Progenitor cell of endocrine pancreas (in vitro differentiated cells): ENCODE measurements at regions not wholly inside any gene's neighbourhood (a gene's known extent, or its start where the extent isn't known, plus 50 kb on each side); places are given as distances from the start of the nearest gene placed in this dataset.

ENCODE experiments used
- DNase-seq: peaks from one replicate; pipeline ENCODE4 v3.0.0; 2021; ENCODE audit warnings: low spot score; ENCODE audit not compliant: unreplicated experiment
- H3K27ac Mint-ChIP-seq: 2 replicates; pipeline ENCODE4 v1.8.0; 2021; ENCODE audit warnings: mild to moderate bottlenecking, moderate library complexity, mixed read lengths
- H3K27me3 Mint-ChIP-seq: 2 replicates; pipeline ENCODE4 v1.8.0; 2021; ENCODE audit warnings: mixed read lengths
- H3K36me3 Mint-ChIP-seq: 2 replicates; pipeline ENCODE4 v1.8.0; 2022; ENCODE audit warnings: mixed read lengths; ENCODE audit not compliant: insufficient read depth
- H3K4me1 Mint-ChIP-seq: 2 replicates; pipeline ENCODE4 v1.8.0; 2021; ENCODE audit warnings: low read depth, mixed read lengths
- H3K4me3 Mint-ChIP-seq: 2 replicates; pipeline ENCODE4 v1.8.0; 2021; ENCODE audit warnings: low read depth, mild to moderate bottlenecking, moderate library complexity, mixed read lengths
- H3K9me3 Mint-ChIP-seq: 2 replicates; pipeline ENCODE4 v1.8.0; 2021; ENCODE audit warnings: low read depth, mixed read lengths
- CTCF ChIP-seq: fragments of 200-600 bp; sonication (generic); IDR thresholded peaks from one replicate; pipeline ENCODE4 v1.5.0; 2021; ENCODE audit warnings: antibody characterized with exemption, mild to moderate bottlenecking; ENCODE audit not compliant: unreplicated experiment

GRCh38 chr2:236901956-236902355, 183.7 kb upstream of the COPS8 start:
- Mint-ChIP-seq H3K9me3 (no peaks in the 10 kb centered on the region), H3K36me3 (no peaks in the 10 kb centered on the region)

GRCh38 chr2:236903978-236904377, 181.7 kb upstream of the COPS8 start:
- no peaks in the 10 kb centered on the region for H3K9me3 Mint-ChIP-seq
- TF ChIP-seq CTCF = no peak
- H3K27me3 Mint-ChIP-seq = peaks cover 86% of the 10 kb centered on the region
- H3K4me3 Mint-ChIP-seq = no peak overlapping the region
- H3K27ac Mint-ChIP-seq = no peak overlapping the region
- peaks cover 9% of the 10 kb centered on the region for H3K4me1 Mint-ChIP-seq
- no peak for DNase-seq
- no peaks in the 10 kb centered on the region for H3K36me3 Mint-ChIP-seq

More at GRCh38 chr2:236901956-236902355, 183.7 kb upstream of the COPS8 start:
- TF ChIP-seq CTCF = no peak
- H3K27ac Mint-ChIP-seq = no peak overlapping the region
- H3K27me3 Mint-ChIP-seq = peaks cover 78% of the 10 kb centered on the region
- no peak for DNase-seq
- peaks cover 9% of the 10 kb centered on the region for H3K4me1 Mint-ChIP-seq
- no peak overlapping the region for H3K4me3 Mint-ChIP-seq

- Mint-ChIP-seq H3K27ac (no peak overlapping the region), H3K27me3 (peaks cover 85% of the 10 kb centered on the region), H3K36me3 (no peaks in the 10 kb centered on the region), H3K4me3 (no peak overlapping the region), H3K4me1 (peaks cover 9% of the 10 kb centered on the region), H3K9me3 (no peaks in the 10 kb centered on the region)
- no peak for DNase-seq
- no peak for TF ChIP-seq CTCF
Measured at GRCh38 chr2:236904389-236905263, 181.1 kb upstream of the COPS8 start.

- DNase-seq = no peak
- H3K27ac Mint-ChIP-seq = no peak overlapping the region
- no peak for TF ChIP-seq CTCF
- H3K9me3 Mint-ChIP-seq = no peaks in the 10 kb centered on the region
- H3K27me3 Mint-ChIP-seq = peaks cover 77% of the 10 kb centered on the region
- H3K4me1 Mint-ChIP-seq = peaks cover 6% of the 10 kb centered on the region
- H3K36me3 Mint-ChIP-seq = no peaks in the 10 kb centered on the region
- H3K4me3 Mint-ChIP-seq = no peak overlapping the region
Measured at GRCh38 chr2:236905976-236906375, 179.7 kb upstream of the COPS8 start.

GRCh38 chr2:236908439-236909192, 177.1 kb upstream of the COPS8 start:
- H3K4me3 Mint-ChIP-seq = no peak overlapping the region

More at GRCh38 chr2:236908439-236909192, 177.1 kb upstream of the COPS8 start:
- DNase-seq = no peak
- no peaks in the 10 kb centered on the region for H3K36me3 Mint-ChIP-seq
- no peaks in the 10 kb centered on the region for H3K9me3 Mint-ChIP-seq
- peaks cover 73% of the 10 kb centered on the region for H3K27me3 Mint-ChIP-seq
- H3K27ac Mint-ChIP-seq = no peak overlapping the region
- H3K4me1 Mint-ChIP-seq = peaks cover 6% of the 10 kb centered on the region
- no peak for TF ChIP-seq CTCF
